HCT116 (cell line): ENCODE measurements at regions not wholly inside any gene's neighbourhood (a gene's known extent, or its start where the extent isn't known, plus 50 kb on each side); places are given as distances from the start of the nearest gene placed in this dataset.
"Not testable (repeated sequence)": the region's sequence is repeated elsewhere in the genome, so short reads cannot be mapped to it uniquely, and the experiment has no call there.

Source experiments
- ATAC-seq: fragments of 200-7000 bp; cut with Tn5 transposase; 2 replicates; pipeline ENCODE4 v1.9.1; 2020; ENCODE audit warnings: mild to moderate bottlenecking, moderate library complexity
- BruUV-seq: library from RNA; stranded (reverse); fragments of 400-500 nt; replicated peaks from 2 replicates; lab custom pipeline; 2021; lab: Mats Ljungman, UMichigan
- CTCF ChIA-PET: fragments of 300-600 bp; sonication (Branson Sonifier 250); formaldehyde crosslinking; loops from one replicate; lab custom pipeline; 2021; ENCODE audit warnings: antibody characterized with exemption; lab: Charles Lee
- POLR2A ChIA-PET: fragments of 300-600, 350-600 bp; sonication (Branson Sonifier 250); formaldehyde crosslinking; loops from one replicate; lab custom pipeline; 2021; ENCODE audit warnings: antibody characterized with exemption; lab: Charles Lee
- RAD21 ChIA-PET, 2 experiments: fragments of 300-600 bp; sonication (Branson Sonifier 250); formaldehyde crosslinking; loops; one replicate each; lab custom pipeline; 2023; ENCODE audit warnings: low total read pairs in 2 of 2; ENCODE audit not compliant: uncharacterized antibody in 2 of 2, unreplicated experiment in 2 of 2, low non-redundant PET in 1 of 2; lab: Charles Lee
- DNase-seq: peaks from one replicate; pipeline ENCODE4 v3.0.0-alpha.2; 2010; ENCODE audit warnings: low read depth, low spot score
- H2AFZ ChIP-seq: fragments of 200-600 bp; shearing (Covaris generic), sonication (generic); 2 replicates; pipeline ENCODE4 v1.6.1; 2017; ENCODE audit warnings: low read depth, mixed run types, mixed read lengths, antibody characterized with exemption, low read length; ENCODE audit not compliant: poor library complexity, severe bottlenecking
- H3K27ac ChIP-seq: 2 replicates; pipeline ENCODE4 v1.5.1; 2012; ENCODE audit warnings: low read depth, low read length
- H3K27me3 ChIP-seq: fragments of 200-600 bp; sonication (generic); 2 replicates; pipeline ENCODE4 v1.6.1; 2016; ENCODE audit warnings: mixed run types, low read length, mixed read lengths; ENCODE audit not compliant: insufficient read depth
- H3K36me3 ChIP-seq, 2 experiments: fragments of 200-500 bp in 1 of 2; fragments of 200-600 bp in 1 of 2; sonication (Bioruptor generic) in 1 of 2; sonication (generic) in 1 of 2; 2 replicates each; pipeline versions ENCODE4 v1.5.1 to v1.6.1; 2014 to 2016; ENCODE audit warnings: low read length in 2 of 2, inconsistent platforms in 1 of 2, mixed read lengths in 1 of 2, mixed run types in 1 of 2; ENCODE audit not compliant: insufficient read depth in 2 of 2, control insufficient read depth in 1 of 2
- H3K4me1 ChIP-seq, 2 experiments: fragments of 200-600 bp in 1 of 2; sonication (generic) in 1 of 2; 2 replicates each; pipeline versions ENCODE4 v1.5.1 to v1.6.1; 2012 to 2017; ENCODE audit warnings: low read length in 2 of 2, inconsistent platforms in 1 of 2, mild to moderate bottlenecking in 1 of 2, mixed read lengths in 1 of 2, mixed run types in 1 of 2, moderate library complexity in 1 of 2; ENCODE audit not compliant: insufficient read depth in 2 of 2, control insufficient read depth in 1 of 2
- H3K4me2 ChIP-seq: fragments of 200-600 bp; sonication (generic); 2 replicates; pipeline ENCODE4 v1.6.1; 2017; ENCODE audit warnings: mixed run types, low read length, mixed read lengths
- H3K4me3 ChIP-seq, 2 experiments: fragments of 200-600 bp in 1 of 2; sonication (generic) in 1 of 2; replicated peaks in 1 of 2; 2 replicates each; pipeline ENCODE4 v1.5.1; 2011 to 2016; ENCODE audit warnings: low read length in 2 of 2, control low read depth in 1 of 2, low read depth in 1 of 2, mild to moderate bottlenecking in 1 of 2, mixed read lengths in 1 of 2, mixed run types in 1 of 2
- H3K79me2 ChIP-seq: fragments of 200-600 bp; sonication (generic); 2 replicates; pipeline ENCODE4 v1.6.1; 2017; ENCODE audit warnings: mild to moderate bottlenecking, mixed run types, low read length, moderate library complexity, mixed read lengths; ENCODE audit not compliant: insufficient read depth
- H3K9ac ChIP-seq: fragments of 200-600 bp; sonication (generic); 2 replicates; pipeline ENCODE4 v1.6.1; 2016; ENCODE audit warnings: low read length, mixed read lengths
- H3K9me2 ChIP-seq: fragments of 200-600 bp; sonication (generic), shearing (Covaris generic); 2 replicates; pipeline ENCODE4 v1.6.1; 2017; ENCODE audit warnings: mixed run types, mild to moderate bottlenecking, moderate library complexity; ENCODE audit not compliant: insufficient read depth
- H3K9me3 ChIP-seq, 2 experiments: fragments of 200-500 bp in 1 of 2; fragments of 200-600 bp in 1 of 2; sonication (Bioruptor generic) in 1 of 2; sonication (generic) in 1 of 2; 2 replicates each; pipeline ENCODE4 v1.6.1; 2014 to 2017; ENCODE audit warnings: low read length in 2 of 2, mixed read lengths in 2 of 2, inconsistent platforms in 1 of 2, low read depth in 1 of 2, mild to moderate bottlenecking in 1 of 2, mixed run types in 1 of 2, moderate library complexity in 1 of 2; ENCODE audit not compliant: control insufficient read depth in 1 of 2, insufficient read depth in 1 of 2
- H4K20me1 ChIP-seq: fragments of 200-600 bp; sonication (generic), shearing (Covaris generic); 2 replicates; pipeline ENCODE4 v1.6.1; 2017; ENCODE audit warnings: mixed run types, mild to moderate bottlenecking, moderate library complexity; ENCODE audit not compliant: insufficient read depth
- CBX3 ChIP-seq: IDR thresholded peaks from 2 replicates; pipeline ENCODE4 v1.6.1; 2012; ENCODE audit warnings: low read depth
- EGR1 ChIP-seq: IDR thresholded peaks from 2 replicates; pipeline ENCODE4 v1.6.1; 2012; ENCODE audit warnings: low read depth
- EZH2phosphoT487 ChIP-seq: fragments of 200-600 bp; IDR thresholded peaks from 2 replicates; pipeline ENCODE4 v1.6.1; 2018; ENCODE audit warnings: antibody characterized with exemption, borderline replicate concordance
- FOSL1 ChIP-seq: IDR thresholded peaks from 2 replicates; pipeline ENCODE4 v1.6.1; 2012; ENCODE audit warnings: low read depth
- POLR2A ChIP-seq: IDR thresholded peaks from 2 replicates; pipeline ENCODE4 v1.7.0; 2011; ENCODE audit warnings: borderline replicate concordance; ENCODE audit not compliant: insufficient read depth, insufficient read length; ENCODE audit errors: extremely low read depth
- POLR2AphosphoS5 ChIP-seq: IDR thresholded peaks from 2 replicates; pipeline ENCODE4 v1.6.1; 2011; ENCODE audit warnings: mild to moderate bottlenecking, low read depth, low read length, moderate library complexity
- ZNF274 ChIP-seq: fragments of 200-500 bp; sonication (Bioruptor generic); IDR thresholded peaks from 2 replicates; pipeline ENCODE4 v1.6.1; 2014; ENCODE audit warnings: mild to moderate bottlenecking, low read depth, low read length, inconsistent platforms
- intact Hi-C: fragments of 100-400 bp; cut with micrococcal nuclease; formaldehyde crosslinking; loops from 2 replicates; pipeline ENCODE4 v1.10.0; 2022
- TF ChIP-seq, protein P1 (sequence below): IDR thresholded peaks from 2 replicates; pipeline ENCODE4 v1.6.1; 2012
- TF ChIP-seq, protein P2 (sequence below), 3 experiments: fragments of 200-600 bp in 1 of 3; sonication (generic) in 1 of 3; IDR thresholded peaks in 2 of 3; conservative IDR thresholded peaks in 1 of 3; 2 replicates each; pipeline ENCODE4 v1.5.1; 2012 to 2017; ENCODE audit warnings: low read depth in 2 of 3, low read length in 2 of 3, antibody characterized with exemption in 1 of 3, borderline replicate concordance in 1 of 3, control low read depth in 1 of 3, mild to moderate bottlenecking in 1 of 3, mixed read lengths in 1 of 3, mixed run types in 1 of 3, moderate library complexity in 1 of 3; ENCODE audit not compliant: insufficient read depth in 1 of 3
- TF ChIP-seq, protein P3 (sequence below): IDR thresholded peaks from 2 replicates; pipeline ENCODE4 v1.6.1; 2012; ENCODE audit warnings: low read depth
- TF ChIP-seq, protein P4 (sequence below): IDR thresholded peaks from 2 replicates; pipeline ENCODE4 v1.6.1; 2011; ENCODE audit warnings: mild to moderate bottlenecking, low read length, moderate library complexity; ENCODE audit not compliant: insufficient replicate concordance; ENCODE audit errors: extremely low read depth

DNA sequence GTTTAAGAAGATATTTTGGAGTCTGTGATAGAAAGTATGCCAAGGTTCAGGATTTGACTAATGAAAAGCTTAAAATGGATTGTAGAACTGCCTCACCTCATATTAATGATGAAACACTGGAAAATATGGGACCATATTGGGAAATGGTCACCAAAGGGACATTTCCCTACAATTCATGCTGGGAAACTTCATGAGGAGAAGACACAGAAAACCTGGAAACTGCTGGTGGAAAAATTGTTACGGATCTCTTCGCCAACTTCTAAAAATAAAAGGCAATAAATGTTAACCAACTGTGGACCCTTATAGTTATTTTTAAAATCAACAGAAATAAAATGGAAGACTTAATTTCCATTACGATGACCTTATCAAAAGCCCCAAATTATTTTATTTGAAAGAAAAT lies 97.6 kb upstream of the FRMD4B start (continued):
- no peak for TF ChIP-seq EGR1
- no peak for TF ChIP-seq POLR2A
- TF ChIP-seq, protein P1, sequence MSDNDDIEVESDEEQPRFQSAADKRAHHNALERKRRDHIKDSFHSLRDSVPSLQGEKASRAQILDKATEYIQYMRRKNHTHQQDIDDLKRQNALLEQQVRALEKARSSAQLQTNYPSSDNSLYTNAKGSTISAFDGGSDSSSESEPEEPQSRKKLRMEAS: no peak
- TF ChIP-seq, protein P2, sequence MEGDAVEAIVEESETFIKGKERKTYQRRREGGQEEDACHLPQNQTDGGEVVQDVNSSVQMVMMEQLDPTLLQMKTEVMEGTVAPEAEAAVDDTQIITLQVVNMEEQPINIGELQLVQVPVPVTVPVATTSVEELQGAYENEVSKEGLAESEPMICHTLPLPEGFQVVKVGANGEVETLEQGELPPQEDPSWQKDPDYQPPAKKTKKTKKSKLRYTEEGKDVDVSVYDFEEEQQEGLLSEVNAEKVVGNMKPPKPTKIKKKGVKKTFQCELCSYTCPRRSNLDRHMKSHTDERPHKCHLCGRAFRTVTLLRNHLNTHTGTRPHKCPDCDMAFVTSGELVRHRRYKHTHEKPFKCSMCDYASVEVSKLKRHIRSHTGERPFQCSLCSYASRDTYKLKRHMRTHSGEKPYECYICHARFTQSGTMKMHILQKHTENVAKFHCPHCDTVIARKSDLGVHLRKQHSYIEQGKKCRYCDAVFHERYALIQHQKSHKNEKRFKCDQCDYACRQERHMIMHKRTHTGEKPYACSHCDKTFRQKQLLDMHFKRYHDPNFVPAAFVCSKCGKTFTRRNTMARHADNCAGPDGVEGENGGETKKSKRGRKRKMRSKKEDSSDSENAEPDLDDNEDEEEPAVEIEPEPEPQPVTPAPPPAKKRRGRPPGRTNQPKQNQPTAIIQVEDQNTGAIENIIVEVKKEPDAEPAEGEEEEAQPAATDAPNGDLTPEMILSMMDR (IDR thresholded peaks at IDR 0.05 in 2 of 3, conservative IDR thresholded peaks at IDR 0.05 in 1 of 3; ENCODE audit: borderline replicate concordance in 1 of 3, insufficient read depth in 1 of 3, low read depth in 2 of 3, low read length in 2 of 3): no peak
- no peak for TF ChIP-seq FOSL1
- TF ChIP-seq CBX3: no peak
- TF ChIP-seq EZH2phosphoT487: no peak

DNA sequence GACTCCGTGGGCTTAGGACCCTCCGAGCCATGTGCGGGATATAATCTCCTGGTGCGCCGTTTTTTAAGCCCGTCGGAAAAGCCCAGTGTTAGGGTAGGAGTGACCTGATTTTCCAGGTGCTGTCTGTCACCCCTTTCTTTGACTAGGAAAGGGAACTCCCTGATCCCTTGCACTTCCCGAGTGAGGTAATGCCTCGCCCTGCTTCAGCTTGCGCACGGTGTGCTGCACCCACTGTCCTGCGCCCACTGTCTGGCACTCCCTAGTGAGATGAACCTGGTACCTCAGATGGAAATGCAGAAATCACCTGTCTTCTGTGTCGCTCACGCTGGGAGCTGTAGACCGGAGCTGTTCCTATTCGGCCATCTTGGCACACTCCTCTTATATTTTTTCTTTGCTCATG lies 95.1 kb upstream of the FRMD4B start:
- H3K9me2 ChIP-seq, H3K36me3 ChIP-seq, H3K79me2 ChIP-seq, H3K27ac ChIP-seq, H3K4me3 ChIP-seq, intact Hi-C loops, H3K9ac ChIP-seq, RAD21 ChIA-PET, DNase-seq, H4K20me1 ChIP-seq, POLR2A ChIA-PET, ATAC-seq, CTCF ChIA-PET, BruUV-seq, H3K4me2 ChIP-seq, H3K4me1 ChIP-seq, H2AFZ ChIP-seq, H3K9me3 ChIP-seq: not testable (repeated sequence)
- H3K27me3 ChIP-seq: peaks cover 13% of the 10 kb centered on the region

DNA sequence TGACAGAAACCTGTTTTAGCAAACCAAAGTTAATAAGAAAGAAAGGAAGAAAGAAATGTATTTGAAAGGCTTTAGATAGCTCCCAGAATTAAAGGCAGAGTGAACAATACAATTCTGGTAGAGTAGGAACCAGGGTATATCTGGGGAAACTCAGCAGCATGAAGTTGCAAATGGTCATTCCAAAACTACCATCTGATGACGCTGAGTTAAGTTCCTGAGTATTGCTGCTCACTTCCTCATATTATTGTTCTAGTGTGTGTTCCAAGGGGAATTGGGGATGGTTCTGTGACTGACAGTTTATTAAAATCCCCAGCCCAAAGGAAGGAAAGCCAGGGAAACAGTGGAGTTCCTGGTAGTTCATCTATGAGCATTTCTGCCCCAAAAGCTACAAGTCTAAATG lies 88.3 kb upstream of the FRMD4B start:
- intact Hi-C loops: no loop called here
- no peaks in the 10 kb centered on the region for H3K36me3 ChIP-seq
- no peaks in the 10 kb centered on the region for H4K20me1 ChIP-seq
- ChIA-PET POLR2A (no interaction called here), CTCF (no interaction called here), RAD21 (no interaction called here)
- no peak overlapping the region for H3K9ac ChIP-seq
- H3K9me3 ChIP-seq: no peaks in the 10 kb centered on the region
- H3K79me2 ChIP-seq: no peaks in the 10 kb centered on the region
- no peaks in the 10 kb centered on the region for H3K4me1 ChIP-seq
- H3K27me3 ChIP-seq: peaks cover 24% of the 10 kb centered on the region
- BruUV-seq: no TSS peak
- no peak overlapping the region for H3K27ac ChIP-seq
- ATAC-seq (no peak), DNase-seq (no peak)
- H2AFZ ChIP-seq: no peak overlapping the region
- H3K4me2 ChIP-seq: no peak overlapping the region
- no peak overlapping the region for H3K4me3 ChIP-seq
- H3K9me2 ChIP-seq: no peaks in the 10 kb centered on the region
- TF ChIP-seq ZNF274 (no peak), EZH2phosphoT487 (no peak), POLR2AphosphoS5 (no peak)
- TF ChIP-seq, protein P3, sequence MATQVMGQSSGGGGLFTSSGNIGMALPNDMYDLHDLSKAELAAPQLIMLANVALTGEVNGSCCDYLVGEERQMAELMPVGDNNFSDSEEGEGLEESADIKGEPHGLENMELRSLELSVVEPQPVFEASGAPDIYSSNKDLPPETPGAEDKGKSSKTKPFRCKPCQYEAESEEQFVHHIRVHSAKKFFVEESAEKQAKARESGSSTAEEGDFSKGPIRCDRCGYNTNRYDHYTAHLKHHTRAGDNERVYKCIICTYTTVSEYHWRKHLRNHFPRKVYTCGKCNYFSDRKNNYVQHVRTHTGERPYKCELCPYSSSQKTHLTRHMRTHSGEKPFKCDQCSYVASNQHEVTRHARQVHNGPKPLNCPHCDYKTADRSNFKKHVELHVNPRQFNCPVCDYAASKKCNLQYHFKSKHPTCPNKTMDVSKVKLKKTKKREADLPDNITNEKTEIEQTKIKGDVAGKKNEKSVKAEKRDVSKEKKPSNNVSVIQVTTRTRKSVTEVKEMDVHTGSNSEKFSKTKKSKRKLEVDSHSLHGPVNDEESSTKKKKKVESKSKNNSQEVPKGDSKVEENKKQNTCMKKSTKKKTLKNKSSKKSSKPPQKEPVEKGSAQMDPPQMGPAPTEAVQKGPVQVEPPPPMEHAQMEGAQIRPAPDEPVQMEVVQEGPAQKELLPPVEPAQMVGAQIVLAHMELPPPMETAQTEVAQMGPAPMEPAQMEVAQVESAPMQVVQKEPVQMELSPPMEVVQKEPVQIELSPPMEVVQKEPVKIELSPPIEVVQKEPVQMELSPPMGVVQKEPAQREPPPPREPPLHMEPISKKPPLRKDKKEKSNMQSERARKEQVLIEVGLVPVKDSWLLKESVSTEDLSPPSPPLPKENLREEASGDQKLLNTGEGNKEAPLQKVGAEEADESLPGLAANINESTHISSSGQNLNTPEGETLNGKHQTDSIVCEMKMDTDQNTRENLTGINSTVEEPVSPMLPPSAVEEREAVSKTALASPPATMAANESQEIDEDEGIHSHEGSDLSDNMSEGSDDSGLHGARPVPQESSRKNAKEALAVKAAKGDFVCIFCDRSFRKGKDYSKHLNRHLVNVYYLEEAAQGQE: no peak
- TF ChIP-seq, protein P4, sequence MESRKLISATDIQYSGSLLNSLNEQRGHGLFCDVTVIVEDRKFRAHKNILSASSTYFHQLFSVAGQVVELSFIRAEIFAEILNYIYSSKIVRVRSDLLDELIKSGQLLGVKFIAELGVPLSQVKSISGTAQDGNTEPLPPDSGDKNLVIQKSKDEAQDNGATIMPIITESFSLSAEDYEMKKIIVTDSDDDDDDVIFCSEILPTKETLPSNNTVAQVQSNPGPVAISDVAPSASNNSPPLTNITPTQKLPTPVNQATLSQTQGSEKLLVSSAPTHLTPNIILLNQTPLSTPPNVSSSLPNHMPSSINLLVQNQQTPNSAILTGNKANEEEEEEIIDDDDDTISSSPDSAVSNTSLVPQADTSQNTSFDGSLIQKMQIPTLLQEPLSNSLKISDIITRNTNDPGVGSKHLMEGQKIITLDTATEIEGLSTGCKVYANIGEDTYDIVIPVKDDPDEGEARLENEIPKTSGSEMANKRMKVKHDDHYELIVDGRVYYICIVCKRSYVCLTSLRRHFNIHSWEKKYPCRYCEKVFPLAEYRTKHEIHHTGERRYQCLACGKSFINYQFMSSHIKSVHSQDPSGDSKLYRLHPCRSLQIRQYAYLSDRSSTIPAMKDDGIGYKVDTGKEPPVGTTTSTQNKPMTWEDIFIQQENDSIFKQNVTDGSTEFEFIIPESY: no peak
